ENCODE measurements at regions not wholly inside any gene's neighbourhood (a gene's known extent, or its start where the extent isn't known, plus 50 kb on each side); places are given as distances from the start of the nearest gene placed in this dataset.
"Not testable (repeated sequence)": the region's sequence is repeated elsewhere in the genome, so short reads cannot be mapped to it uniquely, and the experiment has no call there.

DNA sequence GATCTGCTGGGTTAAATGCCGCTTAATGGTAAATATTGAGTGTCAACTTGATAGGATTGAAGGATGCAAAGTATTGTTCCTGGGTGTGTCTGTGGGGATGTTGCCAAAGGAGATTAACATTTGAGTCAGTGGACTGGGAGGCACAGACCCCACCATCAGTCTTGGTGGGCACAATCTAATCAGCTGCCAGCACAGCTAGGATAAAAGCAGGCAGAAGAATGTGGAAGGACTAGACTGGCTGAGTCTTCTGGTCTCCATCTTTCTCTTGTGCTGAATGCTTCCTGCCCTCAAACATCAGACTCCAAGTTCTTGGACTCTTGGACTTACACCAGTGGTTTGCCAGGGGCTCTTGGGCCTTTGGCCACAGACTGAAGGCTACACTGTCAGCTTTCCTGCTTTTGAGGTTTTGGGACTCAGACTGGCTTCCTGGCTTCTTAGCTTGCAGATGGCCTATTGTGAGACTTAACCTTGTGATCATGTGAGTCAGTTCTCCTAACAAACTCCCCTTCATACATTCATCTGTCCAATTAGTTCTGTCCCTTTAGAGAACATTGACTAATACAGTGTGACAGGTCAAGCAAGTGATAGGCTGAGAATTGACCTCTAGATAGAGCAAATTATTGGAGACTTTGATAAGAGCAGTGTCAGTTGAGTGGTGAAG is 332.5 kb downstream of the DLEU7 start:
- DNase-seq = not testable (repeated sequence)

DNA sequence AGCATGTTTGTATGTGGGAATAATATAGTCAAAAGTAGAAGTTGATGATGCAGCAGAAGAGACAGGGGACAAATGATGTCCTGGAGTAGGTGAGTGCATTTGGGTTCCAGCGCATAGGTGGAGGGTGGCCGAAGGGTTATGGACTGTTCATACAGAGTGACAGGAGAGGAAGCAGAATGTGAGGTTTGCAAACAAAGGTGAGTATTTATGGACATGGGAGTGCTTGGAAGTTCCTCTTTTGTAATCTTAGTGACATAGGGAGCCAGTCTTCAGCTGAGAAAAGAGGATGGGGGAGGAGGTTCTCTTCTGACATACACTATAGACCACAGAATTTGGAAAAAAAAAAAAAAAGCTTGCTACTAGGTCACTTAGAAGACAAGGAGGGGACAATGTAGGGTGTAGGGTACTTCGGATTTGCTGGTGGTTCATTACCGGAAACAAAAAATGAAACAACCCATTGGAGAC is 331.6 kb downstream of the DLEU7 start:
- peak in 1 of 2 donors; percentile 25 for DNase-seq

DNA sequence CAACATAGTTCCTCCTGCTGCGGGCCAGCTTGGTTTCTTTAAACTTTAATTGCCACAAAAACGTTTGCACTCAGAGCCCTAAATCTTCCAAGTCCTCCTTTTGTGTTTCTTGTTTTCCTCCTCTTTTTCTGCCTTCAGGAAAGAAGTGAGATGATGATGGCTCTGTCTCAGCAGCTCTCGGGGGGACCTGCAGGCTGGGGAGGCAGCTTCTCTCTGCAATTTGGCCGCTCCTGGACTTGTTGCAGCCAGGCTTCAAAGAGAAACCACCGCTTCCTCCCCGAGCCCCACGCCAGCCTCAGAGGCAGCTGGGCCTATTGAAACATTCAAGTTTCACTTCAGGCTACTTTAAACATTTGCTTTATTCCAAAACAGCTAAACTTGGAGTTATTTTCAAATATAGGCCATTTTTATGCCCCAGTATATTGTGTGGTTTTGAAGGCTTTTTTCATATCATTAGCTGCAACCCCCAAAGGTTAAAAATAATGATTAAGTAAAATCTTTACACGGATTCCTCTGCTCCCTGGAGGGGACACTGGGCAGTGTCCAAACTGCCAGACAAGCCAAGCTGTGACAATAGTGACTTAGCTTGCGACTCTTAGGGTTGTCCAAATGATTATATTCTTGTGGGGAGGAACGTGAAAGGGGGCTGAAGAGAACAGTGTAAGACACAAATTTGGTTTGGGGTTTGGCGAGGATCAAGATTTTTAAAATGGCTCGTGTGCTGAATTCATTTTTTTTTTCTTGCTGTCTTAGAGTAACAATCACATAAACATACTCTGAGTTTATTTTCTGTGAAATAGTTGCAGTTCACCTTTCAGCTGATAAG is 330.8 kb downstream of the DLEU7 start:
- peak; percentile 52 to 54 for DNase-seq

DNA sequence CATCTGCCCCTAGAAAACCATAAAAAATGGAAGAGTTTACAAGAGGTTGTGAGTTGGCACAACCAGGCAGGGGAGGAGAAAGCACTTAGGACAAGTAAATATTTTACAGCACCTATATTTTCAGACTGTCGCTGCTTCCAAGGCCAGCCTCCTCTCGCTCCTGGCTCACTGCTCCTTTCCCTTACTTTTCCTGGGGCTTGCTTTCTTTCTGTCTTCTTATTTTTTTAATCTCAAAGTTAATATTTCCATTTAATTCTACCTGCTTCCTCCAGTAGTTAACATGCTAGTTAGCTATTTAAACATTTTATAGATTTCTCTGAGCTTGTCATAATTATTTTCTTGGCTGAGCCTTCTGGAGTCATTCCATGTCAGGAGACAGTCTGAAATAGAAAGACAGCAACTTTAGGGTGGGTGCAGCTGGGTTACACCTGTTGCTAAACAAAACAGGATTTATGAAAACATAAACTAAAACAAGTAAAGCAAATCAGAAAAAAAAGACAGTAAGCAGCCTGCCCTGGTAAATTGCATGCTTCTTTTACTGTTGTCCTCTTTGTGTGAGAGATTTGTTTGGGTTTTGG is 330.1 kb downstream of the DLEU7 start:
- no peak for DNase-seq

DNA sequence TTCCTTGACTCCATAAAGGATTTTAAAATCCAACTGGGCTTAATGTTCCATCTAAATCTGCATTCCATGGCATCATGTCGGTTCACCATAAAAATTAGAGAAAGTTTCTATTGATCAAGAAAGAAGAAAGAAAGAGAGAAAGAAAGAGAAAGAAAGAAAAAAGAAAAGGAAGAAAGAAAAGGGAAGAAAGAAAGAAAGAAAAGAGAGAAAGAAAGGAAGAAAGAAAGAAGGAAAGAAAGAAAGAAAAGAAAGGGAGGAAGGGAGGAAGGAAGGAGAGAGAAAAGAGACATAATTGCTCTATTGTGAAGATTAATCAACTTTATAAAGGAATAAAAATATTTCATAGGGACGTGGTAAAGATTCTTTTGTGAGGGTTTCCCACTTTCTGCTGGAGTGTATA is 329.2 kb downstream of the DLEU7 start:
- no peak for DNase-seq

DNA sequence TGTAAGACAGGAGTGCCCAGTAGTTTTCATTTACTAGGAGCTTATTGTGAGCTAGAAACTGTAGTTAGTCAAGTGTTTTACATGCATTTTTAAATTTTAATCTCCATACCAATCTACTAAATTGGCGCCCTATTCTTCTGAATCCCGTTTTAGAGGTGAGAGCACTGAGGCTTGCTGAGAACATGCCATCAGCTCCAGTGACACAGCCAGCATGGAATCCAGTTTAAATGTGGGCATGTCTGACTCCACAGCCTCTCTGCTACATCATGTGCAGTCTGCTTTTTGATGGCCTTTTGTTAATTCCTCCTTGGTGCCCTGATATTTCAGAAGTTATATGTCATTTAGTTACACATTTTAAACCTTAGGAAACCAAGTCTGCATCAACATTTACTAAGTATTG is 325.4 kb downstream of the DLEU7 start:
- DNase-seq = no peak

DNA sequence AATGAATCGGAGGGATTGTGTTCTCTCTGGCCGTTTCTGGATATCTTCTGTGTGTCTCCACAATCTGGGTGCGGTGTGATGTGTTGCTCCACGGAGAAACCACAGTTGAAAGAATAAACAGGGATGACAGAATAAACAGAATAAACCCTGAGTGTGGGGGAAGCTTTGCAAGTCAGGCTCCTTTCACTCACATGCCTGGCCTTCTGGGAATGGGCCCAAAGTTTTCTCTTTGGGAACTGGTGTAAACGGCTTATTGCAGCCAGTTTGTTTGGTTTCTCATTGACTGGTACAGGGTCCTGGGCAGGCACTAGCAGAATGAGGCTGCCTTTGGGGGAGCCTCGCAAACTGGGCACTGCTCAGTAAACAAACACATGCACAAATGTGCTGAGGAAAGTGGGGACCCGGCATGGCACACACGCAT is 324.7 kb downstream of the DLEU7 start:
- no peak for DNase-seq

GRCh38 chr13:50519866-50520265 is 323.6 kb downstream of the DLEU7 start:
- DNase-seq = no peak

GRCh38 chr13:50521006-50521830 is 322.3 kb downstream of the DLEU7 start:
- no peak for DNase-seq

DNA sequence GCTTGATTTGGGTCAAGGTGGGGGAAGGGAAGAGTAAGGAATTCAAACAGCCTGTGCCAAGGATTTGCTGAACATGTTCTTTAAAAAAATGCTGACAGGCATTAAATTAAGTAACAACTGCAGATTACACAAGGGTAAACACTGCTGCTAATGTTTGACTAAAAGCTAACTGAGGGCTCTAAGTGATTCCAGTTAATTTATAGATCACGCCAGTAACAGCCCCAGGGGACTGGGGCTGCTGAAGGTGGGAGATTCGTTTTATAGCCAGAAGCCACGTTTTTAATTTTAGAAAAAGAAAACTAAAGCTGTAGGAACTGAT is 321.7 kb downstream of the DLEU7 start:
- DNase-seq = no peak

GRCh38 chr13:50522506-50522905 is 321.0 kb downstream of the DLEU7 start:
- DNase-seq = no peak

GRCh38 chr13:50523307-50523706 is 320.2 kb downstream of the DLEU7 start:
- DNase-seq = no peak

- DNase-seq = no peak
Observed at GRCh38 chr13:50524560-50524959, 318.9 kb downstream of the DLEU7 start.

DNA sequence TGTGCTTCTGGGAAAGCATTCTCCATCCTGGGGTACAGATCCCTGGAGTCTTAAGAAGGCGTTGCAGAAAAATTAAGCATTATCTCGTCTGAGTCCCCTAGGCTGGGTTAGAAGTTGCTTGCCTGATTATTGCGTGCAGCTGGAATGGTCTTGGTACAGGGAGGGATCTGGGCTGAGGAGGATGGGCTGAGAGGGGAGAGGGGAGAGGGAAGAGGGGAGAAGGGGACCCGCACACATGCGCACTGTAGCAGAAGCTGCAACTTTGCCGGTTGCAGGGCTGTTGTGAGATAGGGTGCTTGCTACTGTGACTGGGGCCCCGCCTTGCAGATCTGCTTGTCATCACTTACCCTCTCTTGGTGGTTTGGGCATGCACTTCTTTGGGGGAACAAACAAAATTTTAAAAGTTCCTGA is 316.8 kb downstream of the DLEU7 start:
- DNase-seq = no peak

DNA sequence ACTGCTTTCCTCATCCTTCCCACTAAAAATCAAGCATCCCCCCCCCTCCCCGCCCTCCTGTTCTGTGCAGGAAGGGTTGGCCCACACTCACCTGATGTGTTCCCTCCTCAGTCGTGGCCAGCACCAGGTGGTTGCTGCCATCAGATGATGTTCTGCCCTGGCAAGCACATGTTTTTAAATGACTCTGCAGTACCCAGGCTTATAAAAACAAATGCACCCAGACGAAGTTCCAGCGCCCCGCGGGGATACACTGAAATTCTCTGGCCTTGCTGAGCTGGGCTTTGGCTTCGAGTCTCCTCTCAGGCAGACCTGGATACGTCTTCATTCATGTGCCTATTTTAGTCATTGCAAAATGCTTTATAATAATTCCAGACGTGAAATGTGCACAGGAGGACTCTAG is 316.3 kb downstream of the DLEU7 start:
- DNase-seq = no peak

DNA sequence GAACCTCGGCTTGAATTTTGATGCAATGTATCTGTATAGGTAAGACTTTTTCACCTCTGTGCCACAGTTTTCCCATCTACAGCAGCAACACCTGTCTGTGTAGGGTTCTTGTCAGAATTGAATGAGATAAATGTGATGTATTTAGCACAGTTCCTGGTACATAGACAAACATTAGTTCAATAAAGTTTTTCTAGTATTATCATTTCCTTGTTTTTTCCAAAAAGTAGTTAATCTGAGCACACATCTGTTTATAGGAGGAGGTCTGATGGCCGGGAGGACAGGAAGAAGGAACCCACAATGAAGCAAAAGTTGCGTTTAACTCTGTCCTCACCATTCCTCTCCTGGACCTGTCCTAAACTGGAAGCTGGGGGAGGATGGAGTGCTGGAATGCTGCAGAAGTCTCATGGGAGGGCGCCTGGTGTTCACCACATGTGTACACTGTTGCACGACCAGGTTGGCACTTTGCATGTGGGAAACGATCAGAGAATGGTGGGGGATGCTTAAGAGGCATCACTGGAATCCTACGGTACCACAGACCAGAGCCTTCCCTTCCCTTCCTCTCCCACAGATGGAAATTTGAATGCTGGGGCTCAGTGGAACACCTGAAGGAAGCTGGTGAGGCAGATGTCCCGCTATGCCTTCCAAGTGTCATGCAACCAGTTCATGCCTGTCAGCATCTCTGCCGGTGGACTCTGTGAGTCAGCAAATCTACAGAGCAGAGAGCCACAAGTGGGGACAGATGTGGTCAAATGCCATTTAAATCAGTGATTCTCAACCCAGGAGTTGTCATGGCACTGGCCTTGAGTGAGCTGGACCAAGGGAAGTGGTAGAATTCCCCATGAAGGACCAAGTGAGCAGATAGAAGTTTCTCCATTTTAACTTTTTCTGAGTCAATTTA is 315.6 kb downstream of the DLEU7 start:
- no peak for DNase-seq

- no peak for DNase-seq
Observed at GRCh38 chr13:50529154-50529882, 314.2 kb downstream of the DLEU7 start.

- peak in 1 of 2 donors; percentile 31 for DNase-seq
Observed at GRCh38 chr13:50531917-50532899, 311.3 kb downstream of the DLEU7 start.

- DNase-seq = no peak
Observed at GRCh38 chr13:50535050-50535449, 308.4 kb downstream of the DLEU7 start.

DNA sequence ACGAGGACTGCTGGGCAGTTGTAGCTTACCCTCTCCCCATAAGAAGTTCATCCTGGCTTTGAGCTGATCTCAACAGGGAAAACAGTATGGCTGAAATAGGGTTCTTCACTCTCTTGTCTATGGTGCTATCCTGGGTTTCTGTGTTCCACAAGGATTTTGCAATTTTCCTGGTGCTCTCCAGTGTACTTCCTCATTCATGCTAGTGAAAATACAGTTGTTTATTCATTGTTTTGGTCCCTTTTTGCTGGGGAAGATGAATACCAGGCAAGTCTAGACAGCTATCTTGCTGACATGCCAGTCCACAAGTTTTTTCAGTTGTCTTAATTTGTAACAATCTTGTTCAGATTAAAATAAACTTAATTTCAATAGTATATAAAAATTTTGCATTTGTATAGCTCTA is 306.5 kb downstream of the DLEU7 start:
- DNase-seq = no peak
